IMR-90 (cell line): ENCODE measurements at regions not wholly inside any gene's neighbourhood (a gene's known extent, or its start where the extent isn't known, plus 50 kb on each side); places are given as distances from the start of the nearest gene placed in this dataset.

Source experiments
- CEBPB ChIP-seq: IDR thresholded peaks from 2 replicates; pipeline ENCODE4 v1.6.1; 2012; ENCODE audit warnings: low read depth, low read length, improper control_type of control experiment
- CHD1 ChIP-seq: IDR thresholded peaks from 2 replicates; pipeline ENCODE4 v1.6.1; 2012; ENCODE audit warnings: low read depth, low read length, improper control_type of control experiment
- ELK1 ChIP-seq: fragments of 150-350 bp; IDR thresholded peaks from 2 replicates; pipeline ENCODE4 v1.6.1; 2016; ENCODE audit warnings: low read depth, mild to moderate bottlenecking, low read length, moderate library complexity, borderline replicate concordance
- MAZ ChIP-seq: IDR thresholded peaks from 2 replicates; pipeline ENCODE4 v1.6.1; 2012; ENCODE audit warnings: low read depth, mild to moderate bottlenecking, low read length, improper control_type of control experiment, moderate library complexity, borderline replicate concordance
- POLR2A ChIP-seq: IDR thresholded peaks from 2 replicates; pipeline ENCODE4 v1.6.1; 2012; ENCODE audit warnings: mild to moderate bottlenecking, low read depth, low read length
- RAD21 ChIP-seq: IDR thresholded peaks from 2 replicates; pipeline ENCODE4 v1.6.1; 2012; ENCODE audit warnings: low read length, improper control_type of control experiment
- RFX5 ChIP-seq: IDR thresholded peaks from 2 replicates; pipeline ENCODE4 v1.8.0; 2012; ENCODE audit warnings: low read depth, mild to moderate bottlenecking, low read length, moderate library complexity
- SMC3 ChIP-seq: fragments of 150-350 bp; IDR thresholded peaks from 2 replicates; pipeline ENCODE4 v1.6.1; 2016; ENCODE audit warnings: low read depth, mild to moderate bottlenecking, antibody characterized with exemption, low read length, moderate library complexity
- USF2 ChIP-seq: fragments of 150-350 bp; IDR thresholded peaks from 2 replicates; pipeline ENCODE4 v1.6.1; 2017; ENCODE audit warnings: mild to moderate bottlenecking, antibody characterized with exemption, low read length, low read depth
- TF ChIP-seq, protein P1 (sequence below): conservative IDR thresholded peaks from 2 replicates; pipeline ENCODE4 v1.5.1; 2012; ENCODE audit warnings: mild to moderate bottlenecking, low read depth, low read length, improper control_type of control experiment

DNA sequence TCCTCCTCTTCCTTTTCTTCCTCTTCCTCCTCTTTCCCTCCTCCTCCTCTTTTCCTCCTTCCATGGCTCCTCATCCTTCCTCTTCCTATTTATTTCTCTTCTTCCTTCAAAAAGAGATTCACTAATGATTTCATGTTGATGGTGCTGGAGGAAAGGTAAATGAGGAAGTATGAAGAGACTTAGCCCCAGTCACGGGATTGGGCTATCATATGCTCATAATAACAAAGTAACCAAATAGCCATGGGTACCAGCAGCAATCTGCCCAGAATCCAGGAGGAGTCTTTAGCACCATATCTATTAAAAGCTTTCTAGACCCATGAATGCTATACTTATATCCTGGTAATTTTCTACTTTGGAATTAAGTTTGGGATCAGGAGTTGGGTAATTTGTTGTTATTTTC lies 910.9 kb upstream of the MAP3K7 start:
- TF ChIP-seq SMC3 (no peak), RFX5 (no peak), POLR2A (no peak), RAD21 (no peak), MAZ (no peak), CEBPB (no peak), CHD1 (no peak), ELK1 (no peak), USF2 (no peak)
- TF ChIP-seq, protein P1, sequence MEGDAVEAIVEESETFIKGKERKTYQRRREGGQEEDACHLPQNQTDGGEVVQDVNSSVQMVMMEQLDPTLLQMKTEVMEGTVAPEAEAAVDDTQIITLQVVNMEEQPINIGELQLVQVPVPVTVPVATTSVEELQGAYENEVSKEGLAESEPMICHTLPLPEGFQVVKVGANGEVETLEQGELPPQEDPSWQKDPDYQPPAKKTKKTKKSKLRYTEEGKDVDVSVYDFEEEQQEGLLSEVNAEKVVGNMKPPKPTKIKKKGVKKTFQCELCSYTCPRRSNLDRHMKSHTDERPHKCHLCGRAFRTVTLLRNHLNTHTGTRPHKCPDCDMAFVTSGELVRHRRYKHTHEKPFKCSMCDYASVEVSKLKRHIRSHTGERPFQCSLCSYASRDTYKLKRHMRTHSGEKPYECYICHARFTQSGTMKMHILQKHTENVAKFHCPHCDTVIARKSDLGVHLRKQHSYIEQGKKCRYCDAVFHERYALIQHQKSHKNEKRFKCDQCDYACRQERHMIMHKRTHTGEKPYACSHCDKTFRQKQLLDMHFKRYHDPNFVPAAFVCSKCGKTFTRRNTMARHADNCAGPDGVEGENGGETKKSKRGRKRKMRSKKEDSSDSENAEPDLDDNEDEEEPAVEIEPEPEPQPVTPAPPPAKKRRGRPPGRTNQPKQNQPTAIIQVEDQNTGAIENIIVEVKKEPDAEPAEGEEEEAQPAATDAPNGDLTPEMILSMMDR = no peak
